ENCODE measurements at regions not wholly inside any gene's neighbourhood (a gene's known extent, or its start where the extent isn't known, plus 50 kb on each side); places are given as distances from the start of the nearest gene placed in this dataset.

- Mint-ChIP-seq H3K4me1 (ENCODE audit: unreplicated experiment) (no peaks in the 10 kb centered on the region), H3K36me3 (no peaks in the 10 kb centered on the region), H3K4me3 (no peak overlapping the region), H3K27ac (no peak overlapping the region), H3K9me3 (no peaks in the 10 kb centered on the region), H3K27me3 (peaks cover 21% of the 10 kb centered on the region)
- TF ChIP-seq, protein P1, sequence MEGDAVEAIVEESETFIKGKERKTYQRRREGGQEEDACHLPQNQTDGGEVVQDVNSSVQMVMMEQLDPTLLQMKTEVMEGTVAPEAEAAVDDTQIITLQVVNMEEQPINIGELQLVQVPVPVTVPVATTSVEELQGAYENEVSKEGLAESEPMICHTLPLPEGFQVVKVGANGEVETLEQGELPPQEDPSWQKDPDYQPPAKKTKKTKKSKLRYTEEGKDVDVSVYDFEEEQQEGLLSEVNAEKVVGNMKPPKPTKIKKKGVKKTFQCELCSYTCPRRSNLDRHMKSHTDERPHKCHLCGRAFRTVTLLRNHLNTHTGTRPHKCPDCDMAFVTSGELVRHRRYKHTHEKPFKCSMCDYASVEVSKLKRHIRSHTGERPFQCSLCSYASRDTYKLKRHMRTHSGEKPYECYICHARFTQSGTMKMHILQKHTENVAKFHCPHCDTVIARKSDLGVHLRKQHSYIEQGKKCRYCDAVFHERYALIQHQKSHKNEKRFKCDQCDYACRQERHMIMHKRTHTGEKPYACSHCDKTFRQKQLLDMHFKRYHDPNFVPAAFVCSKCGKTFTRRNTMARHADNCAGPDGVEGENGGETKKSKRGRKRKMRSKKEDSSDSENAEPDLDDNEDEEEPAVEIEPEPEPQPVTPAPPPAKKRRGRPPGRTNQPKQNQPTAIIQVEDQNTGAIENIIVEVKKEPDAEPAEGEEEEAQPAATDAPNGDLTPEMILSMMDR (conservative IDR thresholded peaks at IDR 0.05) = no peak
- no peak for DNase-seq (ENCODE audit: extremely low spot score, unreplicated experiment)
These were observed 144.0 kb upstream of the KCND3 start for GRCh38 chr1:112133487-112133886.

DNA sequence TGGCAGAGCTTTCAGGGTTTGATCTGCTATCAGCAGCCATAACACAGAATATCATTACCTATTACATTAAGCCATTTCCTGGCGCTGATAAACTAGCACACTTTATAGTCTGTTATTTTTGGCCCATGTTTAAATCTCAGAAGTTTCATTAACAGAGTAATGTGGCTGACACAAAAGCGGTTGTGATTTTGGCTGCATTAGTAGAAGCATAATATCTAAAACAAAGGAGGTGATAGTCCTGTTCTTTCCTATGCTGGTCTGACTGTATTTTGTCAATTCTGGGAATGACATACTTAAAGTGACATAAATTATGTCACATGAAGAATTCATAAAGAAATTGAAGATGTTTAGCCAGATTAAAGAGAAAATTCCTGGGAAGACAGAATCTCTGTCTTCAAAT is 151.3 kb upstream of the KCND3 start:
- Mint-ChIP-seq H3K9me3 (no peaks in the 10 kb centered on the region), H3K4me3 (no peak overlapping the region), H3K4me1 (ENCODE audit: unreplicated experiment) (no peaks in the 10 kb centered on the region), H3K27ac (no peak overlapping the region), H3K27me3 (peaks cover 63% of the 10 kb centered on the region), H3K36me3 (no peaks in the 10 kb centered on the region)
- TF ChIP-seq, protein P1 (conservative IDR thresholded peaks at IDR 0.05) = no peak
- no peak for DNase-seq (ENCODE audit: extremely low spot score, unreplicated experiment)

DNA sequence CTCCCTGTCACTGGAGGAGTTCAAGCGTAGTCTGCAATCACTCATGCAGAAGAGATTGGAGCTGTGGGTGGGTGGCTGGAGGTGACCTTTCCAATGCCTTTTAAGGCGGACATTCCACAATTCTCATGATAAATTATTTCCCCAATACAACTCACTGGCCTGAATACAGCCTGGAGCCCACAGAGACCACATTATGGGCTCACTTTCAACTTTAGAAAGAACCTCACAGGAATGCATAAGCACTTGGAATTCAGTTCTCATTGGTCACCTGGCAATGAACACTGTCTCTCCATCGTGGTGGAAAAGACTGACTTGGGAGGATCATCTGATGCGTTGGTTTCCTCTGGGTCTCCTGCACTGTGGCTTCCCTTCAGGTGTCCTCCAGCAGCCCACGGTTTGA is 151.8 kb upstream of the KCND3 start:
- TF ChIP-seq, protein P1 (conservative IDR thresholded peaks at IDR 0.05) = no peak
- no peaks in the 10 kb centered on the region for H3K4me1 Mint-ChIP-seq (ENCODE audit: unreplicated experiment)
- H3K27me3 Mint-ChIP-seq = peaks cover 63% of the 10 kb centered on the region
- H3K9me3 Mint-ChIP-seq = no peaks in the 10 kb centered on the region
- no peak for DNase-seq (ENCODE audit: extremely low spot score, unreplicated experiment)
- no peaks in the 10 kb centered on the region for H3K36me3 Mint-ChIP-seq
- H3K27ac Mint-ChIP-seq = no peak overlapping the region
- no peak overlapping the region for H3K4me3 Mint-ChIP-seq

DNA sequence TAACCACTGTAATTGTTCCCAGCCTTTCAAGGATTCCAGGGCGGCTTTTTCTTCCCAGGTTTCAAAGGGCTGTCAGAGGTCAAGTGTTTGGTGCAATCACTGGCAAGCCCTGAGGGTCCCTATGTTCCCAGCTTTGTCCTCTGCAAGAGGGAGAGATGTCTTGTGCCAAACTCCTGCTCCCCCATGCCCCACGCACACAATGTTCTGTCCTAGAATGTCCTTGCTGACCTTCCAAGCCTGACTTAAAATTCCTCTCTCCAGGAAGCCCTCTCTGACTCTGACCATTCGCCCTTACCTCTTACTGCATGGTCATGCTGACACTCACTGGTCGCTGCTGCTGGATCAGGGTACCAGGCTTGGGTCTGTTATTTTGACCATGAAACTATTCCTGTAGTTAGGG is 152.5 kb upstream of the KCND3 start:
- Mint-ChIP-seq H3K9me3 (no peaks in the 10 kb centered on the region), H3K27me3 (peaks cover 60% of the 10 kb centered on the region), H3K4me1 (ENCODE audit: unreplicated experiment) (no peaks in the 10 kb centered on the region), H3K27ac (no peak overlapping the region), H3K4me3 (no peak overlapping the region), H3K36me3 (no peaks in the 10 kb centered on the region)
- TF ChIP-seq, protein P1 (conservative IDR thresholded peaks at IDR 0.05) = no peak
- no peak for DNase-seq (ENCODE audit: extremely low spot score, unreplicated experiment)

GRCh38 chr1:112143871-112144441 is 154.5 kb upstream of the KCND3 start:
- Mint-ChIP-seq H3K27me3 (peaks cover 47% of the 10 kb centered on the region), H3K9me3 (peaks cover 5% of the 10 kb centered on the region), H3K27ac (no peak overlapping the region), H3K4me3 (no peak overlapping the region), H3K36me3 (no peaks in the 10 kb centered on the region), H3K4me1 (ENCODE audit: unreplicated experiment) (no peaks in the 10 kb centered on the region)
- TF ChIP-seq, protein P1 (conservative IDR thresholded peaks at IDR 0.05) = no peak
- DNase-seq (ENCODE audit: extremely low spot score, unreplicated experiment) = no peak

Data from type B pancreatic cell (in vitro differentiated cells).